GM18517 (cell line): ENCODE measurements at regions not wholly inside any gene's neighbourhood (a gene's known extent, or its start where the extent isn't known, plus 50 kb on each side); places are given as distances from the start of the nearest gene placed in this dataset.

ENCODE experiments used
- ATAC-seq: cut with Tn5 transposase; IDR thresholded peaks from one replicate; pipeline ENCODE4 v1.9.1; 2021; ENCODE audit warnings: mild to moderate bottlenecking, moderate library complexity; ENCODE audit not compliant: unreplicated experiment

- ATAC-seq: no peak
Measured at GRCh38 chr4:136784326-136784725, 748.0 kb downstream of the PCDH18 start.

- ATAC-seq: no peak
Measured at GRCh38 chr4:136769717-136770116, 762.6 kb downstream of the PCDH18 start.

- ATAC-seq: no peak
Measured at GRCh38 chr4:136768925-136769275, 763.4 kb downstream of the PCDH18 start.

GRCh38 chr4:136768213-136768924 is 763.9 kb downstream of the PCDH18 start:
- ATAC-seq: no peak

- no peak for ATAC-seq
Measured at GRCh38 chr4:136763919-136764318, 768.4 kb downstream of the PCDH18 start.

- ATAC-seq: no peak
Measured at GRCh38 chr4:136755531-136755916, 776.8 kb downstream of the PCDH18 start.

- ATAC-seq: no peak
Measured at GRCh38 chr4:136754810-136755530, 777.3 kb downstream of the PCDH18 start.

GRCh38 chr4:136751556-136751955 is 780.7 kb downstream of the PCDH18 start:
- no peak for ATAC-seq

GRCh38 chr4:136750897-136751296 is 781.4 kb downstream of the PCDH18 start:
- ATAC-seq: no peak

GRCh38 chr4:136749989-136750388 is 782.3 kb downstream of the PCDH18 start:
- no peak for ATAC-seq

GRCh38 chr4:136748773-136749172 is 783.5 kb downstream of the PCDH18 start:
- no peak for ATAC-seq

GRCh38 chr4:136748165-136748564 is 784.1 kb downstream of the PCDH18 start:
- ATAC-seq: no peak

- ATAC-seq: no peak
Measured at GRCh38 chr4:136743238-136743637, 789.1 kb downstream of the PCDH18 start.

- ATAC-seq: no peak
Measured at GRCh38 chr4:136742333-136742732, 790.0 kb downstream of the PCDH18 start.

GRCh38 chr4:136741468-136741867 is 790.8 kb downstream of the PCDH18 start:
- ATAC-seq: no peak

GRCh38 chr4:136740326-136740725 is 792.0 kb downstream of the PCDH18 start:
- ATAC-seq: no peak

- no peak for ATAC-seq
Measured at GRCh38 chr4:136737066-136737465, 795.2 kb downstream of the PCDH18 start.

- ATAC-seq: no peak
Measured at GRCh38 chr4:136731025-136731424, 801.3 kb downstream of the PCDH18 start.

GRCh38 chr4:136725286-136726081 is 806.8 kb downstream of the PCDH18 start:
- ATAC-seq: no peak

GRCh38 chr4:136713140-136713539 is 819.2 kb downstream of the PCDH18 start:
- no peak for ATAC-seq

- ATAC-seq: no peak
Measured at GRCh38 chr4:136709897-136710296, 822.4 kb downstream of the PCDH18 start.

GRCh38 chr4:136706942-136707341 is 825.4 kb downstream of the PCDH18 start:
- ATAC-seq: no peak
